Fibroblast of lung (primary cell): ENCODE measurements at regions not wholly inside any gene's neighbourhood (a gene's known extent, or its start where the extent isn't known, plus 50 kb on each side); places are given as distances from the start of the nearest gene placed in this dataset.
A peak's percentile ranks its signal among the peaks of the same experiment; 100 is the strongest.

Source experiments
- DNase-seq, 2 donors: peaks; one replicate each; pipeline versions ENCODE4 v3.0.0 to v3.0.0-alpha.2; 2010; ENCODE audit warnings: low read depth in 2 of 2
- H2AFZ ChIP-seq: 2 replicates; pipeline ENCODE4 v1.5.1; 2012; ENCODE audit warnings: low read length, control low read depth, inconsistent platforms
- H3K27ac ChIP-seq: 2 replicates; pipeline ENCODE4 v1.5.1; 2011; ENCODE audit warnings: low read length, control low read depth; ENCODE audit not compliant: insufficient read depth
- H3K27me3 ChIP-seq: 2 replicates; pipeline ENCODE4 v1.5.1; 2011; ENCODE audit warnings: mild to moderate bottlenecking, low read length; ENCODE audit not compliant: control insufficient read depth, insufficient read depth
- H3K36me3 ChIP-seq: 2 replicates; pipeline ENCODE4 v1.5.1; 2011; ENCODE audit warnings: low read length; ENCODE audit not compliant: control insufficient read depth, insufficient read depth
- H3K4me1 ChIP-seq: 2 replicates; pipeline ENCODE4 v1.5.1; 2011; ENCODE audit warnings: low read length; ENCODE audit not compliant: control insufficient read depth, insufficient read depth; ENCODE audit errors: extremely low read depth
- H3K4me2 ChIP-seq: 2 replicates; pipeline ENCODE4 v1.5.1; 2011; ENCODE audit warnings: low read length, control low read depth; ENCODE audit not compliant: insufficient read depth; ENCODE audit errors: extremely low read depth
- H3K4me3 ChIP-seq, 4 experiments: fragments of 200-600 bp in 1 of 4; sonication (generic) in 1 of 4; replicated peaks in 1 of 4; 2 replicates each; pipeline ENCODE4 v1.5.1; 2011 to 2016; ENCODE audit warnings: low read length in 4 of 4, low read depth in 3 of 4, mild to moderate bottlenecking in 3 of 4, control low read depth in 2 of 4, inconsistent platforms in 1 of 4, mixed read lengths in 1 of 4; ENCODE audit not compliant: insufficient read depth in 1 of 4; ENCODE audit errors: control extremely low read depth in 1 of 4
- H3K79me2 ChIP-seq: 2 replicates; pipeline ENCODE4 v1.5.1; 2012; ENCODE audit warnings: mild to moderate bottlenecking, low read length, inconsistent platforms; ENCODE audit not compliant: control insufficient read depth, insufficient read depth
- H3K9ac ChIP-seq: 2 replicates; pipeline ENCODE4 v1.5.1; 2011; ENCODE audit warnings: mild to moderate bottlenecking, low read length, control low read depth; ENCODE audit not compliant: insufficient read depth
- H3K9me3 ChIP-seq: 2 replicates; pipeline ENCODE4 v1.5.1; 2012; ENCODE audit warnings: low read depth, low read length; ENCODE audit not compliant: control insufficient read depth, insufficient read depth
- H4K20me1 ChIP-seq: 2 replicates; pipeline ENCODE4 v1.5.1; 2011; ENCODE audit warnings: low read length; ENCODE audit not compliant: control insufficient read depth, insufficient read depth; ENCODE audit errors: extremely low read depth
- CTCF ChIP-seq, 2 donors: IDR thresholded peaks in 1 of 2; conservative IDR thresholded peaks in 1 of 2; 1 replicate in 1 of 2; 2 replicates in 1 of 2; pipeline ENCODE4 v1.5.1; 2011 to 2012; ENCODE audit warnings: low read length in 2 of 2, control low read depth in 1 of 2, inconsistent platforms in 1 of 2, low read depth in 1 of 2, mild to moderate bottlenecking in 1 of 2
- EZH2 ChIP-seq: IDR thresholded peaks from 2 replicates; pipeline ENCODE4 v1.5.1; 2012; ENCODE audit warnings: low read length, control low read depth, mild to moderate bottlenecking; ENCODE audit errors: missing control alignments

- peak overlapping the region; percentile 72 to 97 (median 90) for H3K4me3 ChIP-seq
- no peaks in the 10 kb centered on the region for H3K9me3 ChIP-seq
- DNase-seq, result peak in 1 of 2 donors; percentile 30
- TF ChIP-seq EZH2, result no peak
- TF ChIP-seq CTCF (conservative IDR thresholded peaks at IDR 0.05 in 1 of 2, IDR thresholded peaks at IDR 0.05 in 1 of 2; ENCODE audit: low read depth in 1 of 2, low read length in 2 of 2), result no peak
- H3K27ac ChIP-seq, result peak overlapping the region; percentile 96
- no peak overlapping the region for H2AFZ ChIP-seq
- peak overlapping the region; percentile 17 for H3K9ac ChIP-seq
- no peaks in the 10 kb centered on the region for H3K36me3 ChIP-seq
- peak overlapping the region; percentile 78 for H3K4me2 ChIP-seq
- no peaks in the 10 kb centered on the region for H3K27me3 ChIP-seq
- H3K4me1 ChIP-seq, result peaks cover 3% of the 10 kb centered on the region
- H3K79me2 ChIP-seq, result peaks cover 83% of the 10 kb centered on the region
- no peaks in the 10 kb centered on the region for H4K20me1 ChIP-seq
These were observed 75.3 kb upstream of the IFNE start for GRCh38 chr9:21557428-21557768.

- H3K4me1 ChIP-seq, result peaks cover 3% of the 10 kb centered on the region
- peak overlapping the region; percentile 78 for H3K4me2 ChIP-seq
- no peaks in the 10 kb centered on the region for H3K36me3 ChIP-seq
- H3K79me2 ChIP-seq, result peaks cover 76% of the 10 kb centered on the region
- peak overlapping the region; percentile 96 for H3K27ac ChIP-seq
- DNase-seq, result peak in 1 of 2 donors; percentile 50
- TF ChIP-seq EZH2, result no peak
- TF ChIP-seq CTCF (conservative IDR thresholded peaks at IDR 0.05 in 1 of 2, IDR thresholded peaks at IDR 0.05 in 1 of 2; ENCODE audit: low read depth in 1 of 2, low read length in 2 of 2), result no peak
- H3K4me3 ChIP-seq, result peak overlapping the region; percentile 72 to 97 (median 90)
- H4K20me1 ChIP-seq, result no peaks in the 10 kb centered on the region
- H3K27me3 ChIP-seq, result no peaks in the 10 kb centered on the region
- H2AFZ ChIP-seq, result no peak overlapping the region
- H3K9ac ChIP-seq, result peak overlapping the region; percentile 93
- no peaks in the 10 kb centered on the region for H3K9me3 ChIP-seq
These were observed 76.0 kb upstream of the IFNE start for GRCh38 chr9:21558079-21558478.

GRCh38 chr9:21558615-21559401 lies 76.7 kb upstream of the IFNE start:
- H3K27ac ChIP-seq, result peak overlapping the region; percentile 96
- peak overlapping the region; percentile 72 to 97 (median 90) for H3K4me3 ChIP-seq
- H3K36me3 ChIP-seq, result no peaks in the 10 kb centered on the region
- peak overlapping the region; percentile 78 for H3K4me2 ChIP-seq
- no peaks in the 10 kb centered on the region for H4K20me1 ChIP-seq
- no peaks in the 10 kb centered on the region for H3K27me3 ChIP-seq
- peaks cover 3% of the 10 kb centered on the region for H3K4me1 ChIP-seq
- no peaks in the 10 kb centered on the region for H3K9me3 ChIP-seq
- DNase-seq, result peak; percentile 52 to 69
- peak overlapping the region; percentile 93 for H3K9ac ChIP-seq
- peaks cover 69% of the 10 kb centered on the region for H3K79me2 ChIP-seq
- TF ChIP-seq EZH2, result no peak
- no peak for TF ChIP-seq CTCF (conservative IDR thresholded peaks at IDR 0.05 in 1 of 2, IDR thresholded peaks at IDR 0.05 in 1 of 2; ENCODE audit: low read depth in 1 of 2, low read length in 2 of 2)
- H2AFZ ChIP-seq, result peak overlapping the region; percentile 52
